ENCODE measurements at regions not wholly inside any gene's neighbourhood (a gene's known extent, or its start where the extent isn't known, plus 50 kb on each side); places are given as distances from the start of the nearest gene placed in this dataset.
"Not testable (repeated sequence)": the region's sequence is repeated elsewhere in the genome, so short reads cannot be mapped to it uniquely, and the experiment has no call there.

GRCh38 chr22:22758101-22758807 is 113.8 kb downstream of the GGTLC2 start:
- not testable (repeated sequence) for DNase-seq

GRCh38 chr22:22759371-22759770 is 115.0 kb downstream of the GGTLC2 start:
- DNase-seq = no peak

- no peak for DNase-seq
These were observed 115.6 kb downstream of the GGTLC2 start for GRCh38 chr22:22759889-22760546.

- no peak for DNase-seq
These were observed 117.2 kb downstream of the GGTLC2 start for GRCh38 chr22:22761606-22761962.

GRCh38 chr22:22761963-22762772 is 117.8 kb downstream of the GGTLC2 start:
- no peak for DNase-seq

- no peak for DNase-seq
These were observed 119.1 kb downstream of the GGTLC2 start for GRCh38 chr22:22763512-22763911.

- no peak for DNase-seq
These were observed 119.7 kb downstream of the GGTLC2 start for GRCh38 chr22:22764085-22764484.

GRCh38 chr22:22767876-22768602 is 119.6 kb upstream of the IGLL5 start:
- no peak for DNase-seq

GRCh38 chr22:22768885-22769284 is 118.7 kb upstream of the IGLL5 start:
- no peak for DNase-seq

- DNase-seq = no peak
These were observed 118.0 kb upstream of the IGLL5 start for GRCh38 chr22:22769434-22770279.

GRCh38 chr22:22770280-22770871 is 117.2 kb upstream of the IGLL5 start:
- no peak for DNase-seq

GRCh38 chr22:22770881-22771280 is 116.7 kb upstream of the IGLL5 start:
- no peak for DNase-seq

- no peak for DNase-seq
These were observed 115.8 kb upstream of the IGLL5 start for GRCh38 chr22:22771696-22772377.

GRCh38 chr22:22772396-22772795 is 115.2 kb upstream of the IGLL5 start:
- no peak for DNase-seq

GRCh38 chr22:22772883-22773282 is 114.7 kb upstream of the IGLL5 start:
- DNase-seq = no peak

GRCh38 chr22:22773427-22773826 is 114.2 kb upstream of the IGLL5 start:
- no peak for DNase-seq

GRCh38 chr22:22773979-22774604 is 113.5 kb upstream of the IGLL5 start:
- DNase-seq = no peak

GRCh38 chr22:22774762-22775161 is 112.9 kb upstream of the IGLL5 start:
- DNase-seq = not testable (repeated sequence)

GRCh38 chr22:22776121-22776520 is 111.5 kb upstream of the IGLL5 start:
- DNase-seq = no peak

- DNase-seq = no peak
These were observed 108.4 kb upstream of the IGLL5 start for GRCh38 chr22:22779213-22779612.
